ENCODE measurements at regions not wholly inside any gene's neighbourhood (a gene's known extent, or its start where the extent isn't known, plus 50 kb on each side); places are given as distances from the start of the nearest gene placed in this dataset.

DNA sequence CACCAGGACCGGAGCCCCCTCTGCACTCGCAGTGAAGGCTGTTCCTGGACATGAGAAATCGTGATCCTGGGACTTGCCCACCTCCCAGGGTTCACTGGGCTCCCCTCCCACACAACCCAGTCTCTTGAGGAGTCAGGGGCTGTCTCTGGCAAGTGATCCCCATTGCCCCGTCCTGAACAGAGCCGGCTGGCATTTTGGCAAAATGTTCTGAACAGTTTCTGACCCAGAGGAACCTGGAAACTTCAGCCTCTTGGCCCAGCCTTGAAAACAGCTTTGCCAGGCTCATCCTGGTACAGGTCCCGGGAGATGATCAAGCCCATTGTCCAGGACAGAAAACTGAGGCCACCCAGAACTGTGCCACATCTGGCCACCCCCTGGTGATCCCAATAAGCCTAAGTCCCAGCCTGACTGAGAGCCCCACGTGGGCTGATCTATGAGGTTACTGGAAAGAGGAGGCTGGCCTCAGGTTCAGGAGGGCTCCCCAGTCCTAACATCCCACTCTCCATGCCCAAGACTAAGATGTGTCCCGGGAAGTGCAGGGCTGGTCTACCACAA, 115.7 kb downstream of the OAT start:
- H3K4me3 ChIP-seq, result no peak overlapping the region
- no peaks in the 10 kb centered on the region for H3K27me3 ChIP-seq
- peaks cover 0 to 7% (median 0%) of the 10 kb centered on the region in 4 donors for H3K9me3 ChIP-seq
- no peaks in the 10 kb centered on the region for H3K4me1 ChIP-seq
- TF ChIP-seq EP300 (IDR thresholded peaks at IDR 0.05) (no peak), POLR2A (IDR thresholded peaks at IDR 0.05) (no peak)
- TF ChIP-seq, protein P1, sequence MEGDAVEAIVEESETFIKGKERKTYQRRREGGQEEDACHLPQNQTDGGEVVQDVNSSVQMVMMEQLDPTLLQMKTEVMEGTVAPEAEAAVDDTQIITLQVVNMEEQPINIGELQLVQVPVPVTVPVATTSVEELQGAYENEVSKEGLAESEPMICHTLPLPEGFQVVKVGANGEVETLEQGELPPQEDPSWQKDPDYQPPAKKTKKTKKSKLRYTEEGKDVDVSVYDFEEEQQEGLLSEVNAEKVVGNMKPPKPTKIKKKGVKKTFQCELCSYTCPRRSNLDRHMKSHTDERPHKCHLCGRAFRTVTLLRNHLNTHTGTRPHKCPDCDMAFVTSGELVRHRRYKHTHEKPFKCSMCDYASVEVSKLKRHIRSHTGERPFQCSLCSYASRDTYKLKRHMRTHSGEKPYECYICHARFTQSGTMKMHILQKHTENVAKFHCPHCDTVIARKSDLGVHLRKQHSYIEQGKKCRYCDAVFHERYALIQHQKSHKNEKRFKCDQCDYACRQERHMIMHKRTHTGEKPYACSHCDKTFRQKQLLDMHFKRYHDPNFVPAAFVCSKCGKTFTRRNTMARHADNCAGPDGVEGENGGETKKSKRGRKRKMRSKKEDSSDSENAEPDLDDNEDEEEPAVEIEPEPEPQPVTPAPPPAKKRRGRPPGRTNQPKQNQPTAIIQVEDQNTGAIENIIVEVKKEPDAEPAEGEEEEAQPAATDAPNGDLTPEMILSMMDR (IDR thresholded peaks at IDR 0.05), result no peak
- 73 to 82% methylated on average over 4 to 8 of the region's 8 CpGs for WGBS, 2 donors
- no peak for DNase-seq (ENCODE audit: low spot score in 2 of 2)
- H3K36me3 ChIP-seq, result no peaks in the 10 kb centered on the region
- no peak overlapping the region for H3K27ac ChIP-seq

DNA sequence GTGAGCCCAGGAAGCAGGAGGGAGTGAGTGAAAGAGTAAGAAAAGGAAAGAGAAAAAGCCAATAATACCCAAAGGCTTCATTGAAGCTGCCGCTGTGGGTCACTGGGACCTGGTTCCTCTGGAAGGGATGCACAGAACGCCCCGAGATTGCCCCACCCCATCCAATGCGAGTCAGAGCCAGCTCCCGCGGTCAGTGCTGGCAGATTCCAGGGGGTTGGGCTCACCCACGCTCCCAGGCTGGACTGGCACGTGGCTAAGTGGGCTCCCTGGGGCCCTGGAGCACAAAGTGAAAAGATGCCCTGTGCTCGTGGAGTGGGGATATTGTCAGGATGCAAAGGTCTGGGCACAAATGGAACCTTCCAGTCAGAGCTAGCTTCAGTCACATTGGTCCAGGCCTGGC, 117.0 kb downstream of the OAT start:
- 56 to 58% methylated on average over 9 of the region's 9 CpGs for WGBS, 2 donors
- TF ChIP-seq, protein P1 (IDR thresholded peaks at IDR 0.05), result no peak
- no peak for TF ChIP-seq POLR2A (IDR thresholded peaks at IDR 0.05)
- no peak for TF ChIP-seq EP300 (IDR thresholded peaks at IDR 0.05)
- Histone ChIP-seq H3K27ac (no peak overlapping the region), H3K4me3 (no peak overlapping the region), H3K27me3 (no peaks in the 10 kb centered on the region), H3K36me3 (no peaks in the 10 kb centered on the region), H3K9me3 (peaks cover 0 to 16% (median 0%) of the 10 kb centered on the region in 4 donors), H3K4me1 (no peaks in the 10 kb centered on the region)
- no peak for DNase-seq (ENCODE audit: low spot score in 2 of 2)

DNA sequence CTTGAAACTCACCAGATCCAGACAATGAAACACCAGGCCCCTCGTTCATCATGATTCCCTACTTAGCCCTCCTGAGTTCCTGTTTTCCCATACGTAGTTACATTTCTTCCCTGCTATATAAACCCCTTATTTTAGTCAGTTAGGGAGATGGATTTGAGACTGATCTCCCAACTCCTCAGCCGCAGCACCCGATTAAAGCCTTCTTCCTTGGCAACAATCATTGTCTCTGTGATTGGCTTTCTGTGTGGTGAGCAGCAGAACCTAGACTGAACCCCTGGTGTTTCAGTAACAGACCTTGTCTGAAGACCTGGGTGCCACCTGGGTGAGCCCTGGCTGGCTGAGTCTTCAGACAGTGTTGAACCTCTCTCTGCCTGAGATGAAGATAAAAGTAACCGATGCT, 118.0 kb downstream of the OAT start:
- TF ChIP-seq, protein P1 (IDR thresholded peaks at IDR 0.05), result no peak
- TF ChIP-seq EP300 (IDR thresholded peaks at IDR 0.05) (no peak), POLR2A (IDR thresholded peaks at IDR 0.05) (no peak)
- Histone ChIP-seq H3K36me3 (no peaks in the 10 kb centered on the region), H3K27ac (no peak overlapping the region), H3K4me3 (no peak overlapping the region), H3K9me3 (peaks cover 0 to 20% (median 0%) of the 10 kb centered on the region in 4 donors), H3K27me3 (no peaks in the 10 kb centered on the region), H3K4me1 (no peaks in the 10 kb centered on the region)
- no peak for DNase-seq (ENCODE audit: low spot score in 2 of 2)
- 94% methylated on average over 5 of the region's 5 CpGs for WGBS, 2 donors

DNA sequence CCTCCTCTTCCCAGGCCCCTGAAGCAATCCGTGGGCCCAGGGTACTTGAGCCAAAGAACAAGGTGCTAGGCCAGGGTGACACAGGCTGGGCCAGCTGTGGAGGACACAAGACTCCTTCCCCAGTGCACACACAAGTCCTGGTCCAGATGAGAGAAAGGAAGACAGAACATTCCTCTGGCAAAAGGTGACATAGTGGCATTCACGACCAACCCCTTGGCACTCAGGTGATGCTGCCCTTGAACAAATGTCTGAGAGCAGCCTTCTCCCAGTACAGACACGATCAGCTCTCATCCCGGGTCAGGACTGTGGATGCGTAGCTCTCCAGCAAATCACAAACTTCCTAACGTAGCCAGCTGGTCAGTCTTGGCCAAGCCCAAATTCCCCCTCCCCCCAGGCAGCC, 118.5 kb downstream of the OAT start:
- 79 to 86% methylated on average over 6 of the region's 6 CpGs for WGBS, 2 donors
- Histone ChIP-seq H3K27me3 (no peaks in the 10 kb centered on the region), H3K36me3 (no peaks in the 10 kb centered on the region), H3K4me3 (no peak overlapping the region), H3K4me1 (no peaks in the 10 kb centered on the region), H3K27ac (no peak overlapping the region), H3K9me3 (peaks cover 0 to 20% (median 0%) of the 10 kb centered on the region in 4 donors)
- DNase-seq (ENCODE audit: low spot score in 2 of 2), result no peak
- TF ChIP-seq POLR2A (IDR thresholded peaks at IDR 0.05) (no peak), EP300 (IDR thresholded peaks at IDR 0.05) (no peak)
- TF ChIP-seq, protein P1 (IDR thresholded peaks at IDR 0.05), result no peak

DNA sequence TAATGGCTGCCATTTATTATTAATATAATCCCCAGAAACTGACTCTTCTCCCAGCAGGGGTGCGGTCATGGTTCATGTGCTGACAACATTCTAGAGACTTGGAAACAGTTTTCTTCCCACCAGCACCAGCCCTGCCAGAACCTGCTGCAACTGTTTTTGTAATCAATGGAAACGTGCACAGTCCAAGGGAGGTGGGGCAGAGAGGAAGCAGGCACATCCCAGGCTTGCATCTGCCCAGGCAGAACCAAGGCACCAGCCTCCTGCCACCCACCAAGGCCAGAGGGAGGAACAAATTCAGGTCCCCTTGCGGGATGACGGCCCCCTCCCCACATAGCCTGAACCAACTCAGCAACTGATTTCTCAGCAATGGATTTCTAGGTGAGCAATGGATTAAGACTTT, 119.0 kb downstream of the OAT start:
- 58 to 73% methylated on average over 4 of the region's 4 CpGs for WGBS, 2 donors
- TF ChIP-seq EP300 (IDR thresholded peaks at IDR 0.05) (no peak), POLR2A (IDR thresholded peaks at IDR 0.05) (no peak)
- TF ChIP-seq, protein P1 (IDR thresholded peaks at IDR 0.05), result no peak
- DNase-seq (ENCODE audit: low spot score in 2 of 2), result no peak
- Histone ChIP-seq H3K27ac (no peak overlapping the region), H3K4me3 (no peak overlapping the region), H3K36me3 (no peaks in the 10 kb centered on the region), H3K27me3 (no peaks in the 10 kb centered on the region), H3K4me1 (no peaks in the 10 kb centered on the region), H3K9me3 (peaks cover 0 to 20% (median 0%) of the 10 kb centered on the region in 4 donors)
